H9 (cell line): ENCODE measurements at regions not wholly inside any gene's neighbourhood (a gene's known extent, or its start where the extent isn't known, plus 50 kb on each side); places are given as distances from the start of the nearest gene placed in this dataset.

Experiments
- DNase-seq: peaks from one replicate; pipeline ENCODE4 v3.0.0-alpha.2; 2017
- H2AFZ ChIP-seq: one replicate; pipeline ENCODE4 v1.6.1; 2013; ENCODE audit warnings: mild to moderate bottlenecking, low read length, control low read depth, moderate library complexity
- H2AK5ac ChIP-seq: 2 replicates; pipeline ENCODE4 v1.6.1; 2013; ENCODE audit warnings: low read length, control low read depth, mixed read lengths; ENCODE audit not compliant: insufficient read length
- H2BK120ac ChIP-seq: one replicate; pipeline ENCODE4 v1.6.1; 2013; ENCODE audit warnings: low read depth, mild to moderate bottlenecking, low read length, control low read depth, inconsistent platforms; ENCODE audit not compliant: poor library complexity, severe bottlenecking
- H2BK12ac ChIP-seq: 2 replicates; pipeline ENCODE4 v1.6.1; 2013; ENCODE audit warnings: low read length, control low read depth, mixed read lengths, low read depth; ENCODE audit not compliant: insufficient read length
- H2BK15ac ChIP-seq: 2 replicates; pipeline ENCODE4 v1.6.1; 2013; ENCODE audit warnings: low read depth, low read length, control low read depth
- H2BK20ac ChIP-seq: one replicate; pipeline ENCODE4 v1.6.1; 2013; ENCODE audit warnings: low read depth, mild to moderate bottlenecking, low read length, control low read depth, inconsistent platforms; ENCODE audit not compliant: poor library complexity, severe bottlenecking
- H2BK5ac ChIP-seq: 2 replicates; pipeline ENCODE4 v1.6.1; 2013; ENCODE audit warnings: low read length, control low read depth, mixed read lengths; ENCODE audit not compliant: insufficient read length
- H3K14ac ChIP-seq: 2 replicates; pipeline ENCODE4 v1.6.1; 2013; ENCODE audit warnings: low read length, control low read depth; ENCODE audit not compliant: insufficient read depth
- H3K18ac ChIP-seq: 2 replicates; pipeline ENCODE4 v1.6.1; 2013; ENCODE audit warnings: low read depth, mild to moderate bottlenecking, mixed read lengths, low read length, control low read depth; ENCODE audit not compliant: insufficient read length
- H3K23ac ChIP-seq: 2 replicates; pipeline ENCODE4 v1.6.1; 2013; ENCODE audit warnings: low read length, control low read depth, mixed read lengths, low read depth; ENCODE audit not compliant: insufficient read length
- H3K23me2 ChIP-seq: 2 replicates; pipeline ENCODE4 v1.6.1; 2013; ENCODE audit warnings: low read depth, mild to moderate bottlenecking, mixed read lengths, low read length, control low read depth; ENCODE audit not compliant: insufficient read length, poor library complexity, severe bottlenecking
- H3K27ac ChIP-seq: 2 replicates; pipeline ENCODE4 v1.5.1; 2013; ENCODE audit warnings: low read length, control low read depth, mixed read lengths, low read depth; ENCODE audit not compliant: insufficient read length
- H3K27me3 ChIP-seq: 2 replicates; pipeline ENCODE4 v1.6.1; 2013; ENCODE audit warnings: low read length, control low read depth, inconsistent platforms; ENCODE audit not compliant: insufficient read depth
- H3K4ac ChIP-seq: 2 replicates; pipeline ENCODE4 v1.6.1; 2013; ENCODE audit warnings: low read depth, mild to moderate bottlenecking, control low read depth, inconsistent platforms, low read length, moderate library complexity
- H3K4me1 ChIP-seq: 2 replicates; pipeline ENCODE4 v1.6.1; 2013; ENCODE audit warnings: low read length, control low read depth, inconsistent platforms; ENCODE audit not compliant: insufficient read depth
- H3K4me2 ChIP-seq: 2 replicates; pipeline ENCODE4 v1.6.1; 2013; ENCODE audit warnings: low read length, control low read depth, mixed read lengths; ENCODE audit not compliant: insufficient read length, insufficient read depth
- H3K56ac ChIP-seq: 2 replicates; pipeline ENCODE4 v1.6.1; 2013; ENCODE audit warnings: low read depth, mild to moderate bottlenecking, mixed read lengths, low read length, control low read depth; ENCODE audit not compliant: insufficient read length
- H3K79me1 ChIP-seq: 2 replicates; pipeline ENCODE4 v1.6.1; 2013; ENCODE audit warnings: low read depth, mild to moderate bottlenecking, moderate library complexity, low read length, control low read depth, inconsistent platforms; ENCODE audit not compliant: insufficient read depth, poor library complexity, severe bottlenecking
- H3K79me2 ChIP-seq: 2 replicates; pipeline ENCODE4 v1.6.1; 2013; ENCODE audit warnings: low read length, control low read depth, inconsistent platforms; ENCODE audit not compliant: insufficient read depth
- H3K9ac ChIP-seq: 2 replicates; pipeline ENCODE4 v1.6.1; 2013; ENCODE audit warnings: low read length, control low read depth, mixed read lengths; ENCODE audit not compliant: insufficient read length; ENCODE audit errors: extremely low read depth
- H3K9me3 ChIP-seq: one replicate; pipeline ENCODE4 v1.6.1; 2013; ENCODE audit warnings: low read depth, low read length, inconsistent platforms; ENCODE audit not compliant: control insufficient read depth
- H3T11ph ChIP-seq: one replicate; pipeline ENCODE4 v1.6.1; 2013; ENCODE audit warnings: mild to moderate bottlenecking, low read length, control low read depth, inconsistent platforms
- H4K20me1 ChIP-seq: one replicate; pipeline ENCODE4 v1.6.1; 2013; ENCODE audit not compliant: control insufficient read depth, insufficient read length, insufficient read depth
- H4K5ac ChIP-seq: 2 replicates; pipeline ENCODE4 v1.6.1; 2013; ENCODE audit warnings: low read depth, mild to moderate bottlenecking, mixed read lengths, low read length, control low read depth; ENCODE audit not compliant: insufficient read length
- H4K8ac ChIP-seq: replicated peaks from 2 replicates; pipeline ENCODE4 v1.6.1; 2013; ENCODE audit warnings: low read length, control low read depth, mixed read lengths, low read depth; ENCODE audit not compliant: insufficient read length
- H4K91ac ChIP-seq: 2 replicates; pipeline ENCODE4 v1.6.1; 2013; ENCODE audit warnings: low read depth, mild to moderate bottlenecking, moderate library complexity, mixed read lengths, low read length, control low read depth; ENCODE audit not compliant: insufficient read length
- H3K27ac Mint-ChIP-seq, 3 experiments: 2 replicates in 2 of 3; 3 replicates in 1 of 3; pipeline ENCODE4 v1.8.0; 2020 to 2021; ENCODE audit warnings: mixed read lengths in 3 of 3, mild to moderate bottlenecking in 1 of 3, moderate library complexity in 1 of 3
- H3K27me3 Mint-ChIP-seq: 2 replicates; pipeline ENCODE4 v1.8.0; 2021; ENCODE audit warnings: low read depth, mild to moderate bottlenecking, moderate library complexity, mixed read lengths
- H3K36me3 Mint-ChIP-seq, 3 experiments: 2 replicates in 2 of 3; 3 replicates in 1 of 3; pipeline ENCODE4 v1.8.0; 2020 to 2021; ENCODE audit warnings: low read depth in 3 of 3, mixed read lengths in 3 of 3; ENCODE audit not compliant: insufficient read depth in 1 of 3
- H3K4me1 Mint-ChIP-seq, 2 experiments: 2 replicates each; pipeline ENCODE4 v1.8.0; 2020; ENCODE audit warnings: mixed read lengths in 2 of 2
- H3K4me3 Mint-ChIP-seq, 2 experiments: 2 replicates in 1 of 2; 3 replicates in 1 of 2; pipeline ENCODE4 v1.8.0; 2020 to 2021; ENCODE audit warnings: mild to moderate bottlenecking in 2 of 2, mixed read lengths in 2 of 2, moderate library complexity in 1 of 2
- H3K9me3 Mint-ChIP-seq, 2 experiments: 2 replicates in 1 of 2; 3 replicates in 1 of 2; pipeline ENCODE4 v1.8.0; 2020; ENCODE audit warnings: mild to moderate bottlenecking in 2 of 2, mixed read lengths in 2 of 2, moderate library complexity in 1 of 2
- CTCF ChIP-seq: fragments of 200-600 bp; sonication (generic); conservative IDR thresholded peaks from 3 replicates; pipeline ENCODE4 v1.8.0; 2021; ENCODE audit warnings: antibody characterized with exemption, mild to moderate bottlenecking
- WGBS: extraction: QIAGEN DNeasy Blood & Tissue Kit; methylation state at CpG from one replicate; pipeline ENCODE4 v1.1.7; 2013; ENCODE audit warnings: missing lambda C conversion rate, low lambda C conversion rate, mixed read lengths; ENCODE audit not compliant: insufficient read length; ENCODE audit errors: extremely low coverage; 5-methylcytosine and 5-hydroxymethylcytosine counted together

DNA sequence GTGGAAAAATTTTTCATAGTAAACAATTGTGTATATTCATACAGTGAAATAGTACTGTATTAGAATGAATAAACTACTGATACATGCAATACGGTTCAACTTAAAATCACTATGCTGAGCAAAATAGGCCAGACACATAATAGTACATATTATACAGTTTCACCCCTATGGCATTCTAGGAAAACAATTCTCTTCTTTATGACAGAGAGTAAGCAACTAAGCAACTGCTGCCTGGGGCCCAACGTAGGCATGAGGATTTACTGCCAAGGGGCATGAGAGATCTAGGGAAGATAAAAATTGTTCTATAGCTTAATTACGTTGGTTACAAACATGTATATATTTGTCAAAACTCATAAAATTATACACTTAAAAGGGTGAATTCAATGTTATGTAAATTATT, 180.2 kb downstream of the DRD1 start:
- no peak overlapping the region for H2BK5ac ChIP-seq
- Mint-ChIP-seq H3K4me1 (no peaks in the 10 kb centered on the region), H3K9me3 (peaks cover 0 to 3% of the 10 kb centered on the region in 2 experiments; a peak in 3 of 5 replicates), H3K27me3 (peaks cover 2% of the 10 kb centered on the region; the same call in 1 of the 2 replicates), H3K36me3 (peaks cover 0 to 2% (median 0%) of the 10 kb centered on the region in 3 experiments; a peak in 2 of 7 replicates), H3K27ac (no peak overlapping the region), H3K4me3 (no peak overlapping the region)
- H3K23ac ChIP-seq, result no peak overlapping the region
- no peak overlapping the region for H2BK15ac ChIP-seq
- no peak overlapping the region for H4K5ac ChIP-seq
- no peaks in the 10 kb centered on the region for H3K79me1 ChIP-seq
- no peak overlapping the region for H3K4ac ChIP-seq
- H3K27me3 ChIP-seq, result no peaks in the 10 kb centered on the region
- H3K18ac ChIP-seq, result no peak overlapping the region
- no peaks in the 10 kb centered on the region for H4K20me1 ChIP-seq
- no peak overlapping the region for H3K4me2 ChIP-seq
- no peaks in the 10 kb centered on the region for H3K9me3 ChIP-seq
- H3K27ac ChIP-seq, result no peak overlapping the region
- H2AK5ac ChIP-seq, result no peak overlapping the region
- H4K91ac ChIP-seq, result no peak overlapping the region
- no peak overlapping the region for H2BK120ac ChIP-seq
- no peak overlapping the region for H2AFZ ChIP-seq
- TF ChIP-seq CTCF, result no peak
- no peak overlapping the region for H3T11ph ChIP-seq
- H3K56ac ChIP-seq, result no peak overlapping the region
- H4K8ac ChIP-seq, result no peak overlapping the region
- no peak overlapping the region for H2BK12ac ChIP-seq
- no peaks in the 10 kb centered on the region for H3K4me1 ChIP-seq
- no peak overlapping the region for H3K14ac ChIP-seq
- no peak overlapping the region for H2BK20ac ChIP-seq
- no peaks in the 10 kb centered on the region for H3K79me2 ChIP-seq
- no peaks in the 10 kb centered on the region for H3K23me2 ChIP-seq
- no peak overlapping the region for H3K9ac ChIP-seq
- no peak for DNase-seq
- whole genome bisulfite sequencing, result no CpG with 5 or more reads among the region's 3 CpGs
